IPS-NIHi11 (cell line): ENCODE measurements at regions not wholly inside any gene's neighbourhood (a gene's known extent, or its start where the extent isn't known, plus 50 kb on each side); places are given as distances from the start of the nearest gene placed in this dataset.
A peak's percentile ranks its signal among the peaks of the same experiment; 100 is the strongest.
"Not testable (repeated sequence)": the region's sequence is repeated elsewhere in the genome, so short reads cannot be mapped to it uniquely, and the experiment has no call there.

Experiments
- DNase-seq: peaks from one replicate; pipeline ENCODE4 v3.0.0; 2012; ENCODE audit warnings: mixed read lengths, low spot score

DNA sequence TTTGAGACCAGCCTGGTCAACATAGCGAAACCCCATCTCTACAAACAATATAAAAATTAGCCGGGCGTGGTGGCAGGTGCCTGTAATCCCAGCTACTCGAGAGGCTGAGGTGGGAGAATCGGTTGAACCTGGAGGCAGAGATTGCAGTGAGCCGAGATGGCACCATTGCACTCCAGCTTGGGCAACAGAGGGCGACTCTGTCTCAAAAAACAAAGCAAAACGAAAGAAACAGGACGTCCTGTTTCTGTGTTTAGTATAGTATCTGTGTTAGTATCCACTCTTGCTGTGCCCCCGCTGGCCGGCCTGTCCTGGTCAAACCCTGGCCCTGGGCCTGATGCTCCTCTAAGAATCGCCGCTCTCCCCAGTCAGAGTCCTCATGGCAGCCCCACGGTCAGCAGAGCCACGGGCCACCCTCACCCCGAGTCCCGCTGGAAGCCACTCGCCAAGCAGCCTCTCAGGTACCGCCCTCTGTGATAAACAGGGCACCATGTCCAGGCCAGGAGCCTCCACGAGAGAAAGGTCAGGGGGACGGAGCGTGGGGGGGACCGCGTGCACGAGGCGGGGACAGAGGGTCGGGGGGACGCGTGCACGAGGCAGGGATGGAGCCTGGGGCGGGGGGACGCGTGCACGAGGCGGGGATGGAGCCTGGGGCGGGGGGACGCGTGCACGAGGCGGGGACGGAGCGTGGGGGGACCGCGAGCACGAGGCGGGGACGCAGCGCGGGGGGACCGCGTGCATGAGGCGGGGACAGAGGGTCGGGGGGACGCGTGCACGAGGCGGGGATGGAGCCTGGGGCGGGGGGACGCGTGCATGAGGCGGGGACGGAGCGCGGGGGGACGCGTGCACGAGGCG is 384.5 kb downstream of the SMOC2 start:
- no peak for DNase-seq

DNA sequence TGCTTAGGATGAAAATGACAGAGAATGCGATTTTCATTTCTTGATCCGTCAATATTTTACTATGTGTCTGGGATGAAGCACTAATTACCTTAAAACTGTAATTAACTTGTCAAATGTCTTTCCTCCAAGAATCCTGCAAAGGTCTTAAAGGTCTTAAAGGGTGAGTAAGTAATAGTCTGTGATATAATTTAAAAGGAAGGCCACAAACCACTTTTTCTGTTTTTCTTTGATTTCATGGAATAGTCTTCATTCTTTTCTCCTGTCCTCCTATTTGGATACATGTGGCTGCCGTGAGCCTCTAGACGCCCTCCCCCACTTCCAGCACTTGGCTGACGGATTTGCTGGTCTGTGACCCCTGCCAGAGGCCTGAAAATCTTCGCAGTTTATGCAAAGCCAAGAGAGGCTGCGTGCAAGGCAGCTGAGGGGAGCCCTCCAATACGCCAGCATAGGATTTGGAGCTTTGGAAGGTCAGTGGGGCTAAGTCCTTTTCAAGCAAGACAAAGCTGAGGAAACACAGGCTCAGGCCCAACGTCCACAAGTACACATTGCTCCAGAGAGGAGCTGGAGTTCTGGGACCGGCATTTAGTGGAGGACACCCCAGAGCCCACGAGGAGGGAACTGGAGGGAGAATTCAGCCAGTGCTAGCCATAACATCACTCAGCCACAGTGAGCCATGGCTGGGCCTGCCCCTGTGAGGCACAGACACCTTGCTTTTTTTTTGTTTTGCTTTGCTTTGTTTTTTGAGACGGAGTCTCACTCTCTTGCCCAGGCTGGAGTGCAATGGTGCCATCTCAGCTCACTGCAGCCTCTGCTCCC is 382.6 kb downstream of the SMOC2 start:
- DNase-seq: peak; percentile 60

GRCh38 chr6:168822376-168822775 is 381.4 kb downstream of the SMOC2 start:
- no peak for DNase-seq

DNA sequence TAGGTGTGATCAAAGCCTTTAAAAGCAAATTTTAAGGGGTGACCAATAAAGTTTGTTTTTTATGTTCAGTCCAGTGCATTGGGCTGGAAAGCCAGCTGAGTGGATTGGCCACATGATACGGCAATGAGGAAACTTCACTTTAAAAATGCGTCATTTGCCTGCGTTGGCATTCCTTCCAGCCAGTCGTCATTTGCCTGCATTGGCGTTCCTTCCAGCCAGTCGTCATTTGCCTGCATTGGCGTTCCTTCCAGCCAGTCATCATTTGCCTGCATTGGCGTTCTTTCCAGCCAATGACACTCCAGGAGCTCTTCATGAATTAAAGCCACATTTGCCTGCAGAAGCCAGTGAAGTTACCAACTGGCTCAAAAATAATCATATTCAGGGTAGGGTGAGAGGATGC is 378.6 kb downstream of the SMOC2 start:
- no peak for DNase-seq

GRCh38 chr6:168817558-168818159 is 376.7 kb downstream of the SMOC2 start:
- DNase-seq: no peak

DNA sequence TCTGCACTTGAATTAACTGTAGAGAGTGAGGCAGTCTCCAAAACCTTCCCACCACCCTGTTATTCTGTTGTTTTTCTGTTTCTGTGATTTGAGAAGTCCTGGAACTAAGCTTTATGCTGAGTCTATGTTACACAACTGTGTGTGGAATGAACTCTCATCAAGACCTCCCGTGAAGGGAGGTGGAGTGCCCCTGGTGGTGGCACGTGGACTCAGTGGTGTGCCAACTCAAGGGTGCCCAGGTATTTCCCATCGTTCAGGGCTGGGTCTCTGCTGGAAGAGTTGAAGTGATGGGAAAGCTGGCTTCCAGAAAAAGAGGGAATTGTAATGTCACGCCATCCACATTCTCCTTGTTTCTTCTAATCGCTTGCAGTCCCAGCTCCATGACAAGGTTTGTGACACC is 374.2 kb downstream of the SMOC2 start:
- no peak for DNase-seq

GRCh38 chr6:168808232-168808631 is 367.2 kb downstream of the SMOC2 start:
- no peak for DNase-seq

DNA sequence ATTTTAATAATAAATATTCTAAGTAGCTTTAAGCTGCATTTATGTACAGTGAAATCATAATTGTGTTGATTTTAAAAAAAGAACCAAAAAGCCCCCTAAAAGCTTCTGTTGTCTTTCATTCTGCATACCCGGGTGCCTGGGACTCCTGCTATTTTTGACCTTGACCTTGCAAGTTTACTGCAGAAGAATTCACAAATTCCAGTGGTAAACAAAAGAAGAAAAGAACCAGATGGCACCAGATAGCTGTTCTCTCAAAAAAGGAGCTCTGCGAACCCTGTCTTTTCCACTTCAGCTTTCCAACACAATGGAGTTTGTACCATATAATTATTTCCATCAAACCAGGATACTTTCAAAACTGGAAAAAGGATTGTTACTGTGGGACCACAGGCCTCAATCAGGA is 363.3 kb downstream of the SMOC2 start:
- no peak for DNase-seq

DNA sequence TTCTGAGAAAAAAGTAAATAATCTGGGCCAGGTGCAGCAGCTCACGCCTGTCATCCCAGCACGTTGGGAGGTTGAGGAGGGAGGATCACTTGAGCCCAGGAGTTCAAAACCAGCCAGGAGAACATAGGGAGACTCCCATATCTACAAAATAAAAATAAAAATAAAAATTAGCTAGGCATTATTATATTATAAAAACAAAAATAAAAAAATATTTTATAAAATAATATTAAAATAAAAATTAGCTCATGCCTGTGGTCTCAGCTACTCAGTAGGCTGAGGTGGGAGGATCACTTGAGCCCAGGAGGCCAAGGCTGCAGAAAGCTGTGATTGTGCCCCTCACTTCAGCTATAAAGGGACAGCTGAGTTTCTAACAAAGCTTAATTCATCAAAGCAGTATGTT is 362.9 kb downstream of the SMOC2 start:
- DNase-seq: no peak

DNA sequence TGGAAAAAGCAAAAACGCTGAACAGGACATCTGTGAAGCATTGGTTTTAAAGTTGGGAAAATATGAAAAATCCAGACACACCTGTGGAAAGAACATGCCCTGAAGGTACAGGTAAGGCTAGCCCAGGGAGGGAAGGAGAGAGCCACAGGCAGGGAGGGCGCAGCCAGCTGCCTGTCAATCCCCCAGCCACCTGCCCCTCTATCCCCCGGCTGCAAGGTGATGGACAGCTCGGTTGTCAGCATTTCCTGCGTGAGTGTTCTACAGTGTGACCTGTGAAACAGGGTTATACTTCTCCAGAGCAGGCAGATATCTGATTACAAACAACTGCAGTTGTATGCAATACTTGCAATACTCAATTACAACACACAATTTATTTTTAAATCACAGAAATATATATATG is 358.1 kb downstream of the SMOC2 start:
- DNase-seq: no peak

GRCh38 chr6:168796106-168796505 is 355.1 kb downstream of the SMOC2 start:
- DNase-seq: no peak

DNA sequence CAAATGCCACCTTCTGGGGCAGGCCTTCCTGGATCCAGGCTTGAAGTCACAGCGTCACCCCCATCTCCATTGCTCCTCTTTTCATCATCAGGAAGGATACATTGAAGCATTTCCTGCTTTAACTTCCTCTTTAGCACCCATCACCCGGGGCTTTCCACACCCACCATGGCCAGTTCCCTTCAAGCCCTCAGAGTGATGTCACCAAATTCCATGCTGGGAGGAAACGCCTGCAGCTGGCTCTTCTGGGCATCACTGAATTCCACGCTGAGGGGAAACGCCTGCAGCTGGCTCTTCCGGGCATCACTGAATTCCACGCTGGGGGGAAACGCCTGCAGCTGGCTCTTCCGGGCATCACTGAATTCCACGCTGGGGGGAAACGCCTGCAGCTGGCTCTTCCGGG is 354.6 kb downstream of the SMOC2 start:
- DNase-seq: not testable (repeated sequence)

DNA sequence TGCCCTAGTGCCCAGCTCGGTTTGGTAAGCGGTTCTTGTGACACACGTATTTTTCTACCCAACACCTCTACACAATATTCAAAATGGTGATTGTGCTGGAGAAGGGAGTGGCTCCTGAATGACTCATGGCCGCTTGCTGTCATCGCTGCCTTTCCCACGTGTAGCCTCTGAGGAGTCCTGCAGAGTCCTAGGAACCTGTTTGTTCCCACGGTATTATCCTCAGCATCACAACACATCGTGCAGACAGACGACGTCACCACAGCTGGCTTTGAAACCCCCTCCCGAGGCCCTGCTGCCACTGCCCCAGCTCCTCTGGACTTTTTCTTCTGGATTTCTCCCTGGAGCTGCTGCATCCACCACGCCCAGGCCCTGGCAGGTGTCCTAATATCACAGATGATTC is 353.5 kb downstream of the SMOC2 start:
- no peak for DNase-seq

DNA sequence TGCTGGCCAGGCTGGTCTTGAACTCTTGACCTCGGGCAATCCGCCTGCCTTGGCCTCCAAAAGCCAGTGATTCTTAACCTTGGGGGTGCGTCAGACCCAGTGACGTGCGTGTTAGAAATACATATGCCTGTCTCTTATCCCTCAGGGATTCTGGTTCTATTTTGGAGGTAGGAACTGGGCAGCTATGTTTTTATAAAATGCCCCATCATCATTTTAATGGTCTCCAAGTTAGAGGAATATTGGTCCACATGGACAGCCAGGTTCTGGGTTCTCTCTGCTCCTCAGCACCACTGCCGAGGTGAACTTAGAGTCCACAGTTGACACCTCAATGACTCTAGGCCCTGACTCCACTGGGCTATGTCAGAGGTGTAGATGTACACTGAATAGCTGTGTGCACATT is 352.7 kb downstream of the SMOC2 start:
- DNase-seq: no peak

DNA sequence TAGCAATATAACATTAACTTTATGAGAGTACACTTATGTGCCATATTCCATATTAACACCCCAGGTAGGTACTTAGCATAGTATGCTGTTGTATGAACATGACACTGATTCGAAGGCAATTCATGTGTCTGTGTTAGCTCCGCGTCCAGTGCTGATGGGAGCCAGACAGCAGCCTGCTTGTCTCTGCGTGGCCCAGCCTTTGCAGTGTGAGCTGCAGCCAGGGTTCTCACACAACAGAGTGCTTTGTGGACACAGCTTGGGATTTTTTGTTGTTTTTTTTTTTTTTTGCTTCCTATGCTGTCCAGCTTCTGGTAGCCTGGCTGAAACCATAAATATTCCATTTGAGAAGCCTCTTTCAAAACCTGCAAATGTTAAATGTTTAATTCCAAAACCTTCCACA is 350.9 kb downstream of the SMOC2 start:
- DNase-seq: no peak

DNA sequence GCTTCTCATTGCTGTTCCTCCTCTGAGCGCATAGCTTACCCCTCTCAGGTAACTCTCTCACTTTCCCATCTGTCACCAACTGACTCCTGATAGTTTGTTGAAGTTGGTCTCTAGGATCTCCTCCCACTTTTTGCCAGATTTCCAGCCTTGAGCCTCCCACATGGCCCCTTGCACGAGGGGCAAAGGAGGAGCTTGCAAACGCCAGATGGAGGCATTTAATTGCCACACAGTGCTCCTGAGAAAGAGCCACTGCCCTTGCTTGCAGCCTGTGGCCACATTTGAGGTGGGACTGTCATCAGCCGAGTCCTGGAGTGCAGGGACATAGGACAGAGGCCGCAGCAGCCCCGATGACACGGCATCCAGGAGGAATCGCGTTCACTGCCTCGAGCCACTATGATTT is 348.7 kb downstream of the SMOC2 start:
- no peak for DNase-seq

DNA sequence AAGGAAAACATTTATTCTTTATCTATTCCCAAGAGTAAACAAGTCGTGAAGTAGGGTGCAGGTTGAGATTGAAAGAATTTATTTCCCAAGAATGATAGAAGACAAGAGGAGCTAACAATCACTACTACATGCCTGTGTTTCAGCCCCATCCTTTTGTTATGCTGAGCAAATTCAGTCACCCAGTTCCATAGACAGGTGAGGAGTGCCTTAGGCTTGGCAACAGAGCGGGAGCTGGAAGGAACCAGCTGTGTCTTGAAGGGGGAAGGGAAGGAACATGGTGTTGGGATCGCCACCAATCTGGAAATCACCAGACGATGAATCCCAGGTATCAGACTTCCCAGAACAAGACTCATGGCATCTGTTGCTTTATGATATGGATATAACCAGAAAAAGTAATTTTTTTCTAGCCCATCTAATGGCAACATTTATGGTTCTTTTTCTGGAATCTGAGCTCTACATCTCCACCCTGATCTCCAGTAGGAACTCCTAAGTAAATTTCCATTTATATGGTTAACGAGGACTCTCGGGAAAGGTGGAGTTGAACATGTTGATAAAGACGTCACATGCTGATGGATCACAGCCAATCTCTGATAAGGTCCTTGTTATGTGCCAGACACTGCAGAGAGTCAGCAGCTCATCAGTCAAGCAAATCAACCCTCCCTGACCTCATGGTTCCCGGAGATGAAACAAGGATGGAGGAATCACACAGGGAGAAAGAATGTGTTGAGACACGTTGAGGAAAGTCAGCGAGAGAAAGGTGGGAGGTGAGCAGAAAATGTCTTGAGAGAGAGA is 344.9 kb downstream of the SMOC2 start:
- DNase-seq: no peak

GRCh38 chr6:168784426-168784825 is 343.4 kb downstream of the SMOC2 start:
- DNase-seq: no peak

GRCh38 chr6:168783720-168784119 is 342.7 kb downstream of the SMOC2 start:
- no peak for DNase-seq

GRCh38 chr6:168782187-168782751 is 341.3 kb downstream of the SMOC2 start:
- no peak for DNase-seq

DNA sequence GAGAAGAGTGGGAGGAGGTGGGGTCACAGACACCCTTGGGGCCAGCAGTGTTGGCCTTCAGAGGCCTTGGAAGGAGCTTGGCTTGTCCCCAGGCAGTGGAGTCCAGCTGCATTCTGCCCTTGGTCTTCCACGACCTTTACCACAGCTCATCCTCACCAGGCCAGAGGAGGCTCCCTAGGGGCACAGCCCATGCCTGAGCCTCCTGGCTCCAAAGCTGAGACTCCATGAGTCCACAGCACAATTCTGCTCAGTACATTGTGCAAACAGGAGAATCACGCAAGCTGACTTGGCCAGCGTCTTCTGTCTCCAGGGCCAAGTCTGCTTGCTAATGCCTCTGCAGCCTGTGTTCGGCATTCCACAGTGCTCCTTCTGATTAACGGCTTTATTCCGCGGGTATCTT is 337.2 kb downstream of the SMOC2 start:
- no peak for DNase-seq

- DNase-seq: no peak
Observed at GRCh38 chr6:168774381-168774780, 333.4 kb downstream of the SMOC2 start.
